ENCODE measurements at regions not wholly inside any gene's neighbourhood (a gene's known extent, or its start where the extent isn't known, plus 50 kb on each side); places are given as distances from the start of the nearest gene placed in this dataset.
"Not testable (repeated sequence)": the region's sequence is repeated elsewhere in the genome, so short reads cannot be mapped to it uniquely, and the experiment has no call there.

GRCh38 chr2:194155431-194155830 lies 1501.6 kb upstream of the SLC39A10 start:
- no peak for DNase-seq

GRCh38 chr2:194151231-194151630 lies 1505.8 kb upstream of the SLC39A10 start:
- DNase-seq: no peak

GRCh38 chr2:194135463-194135862 lies 1521.6 kb upstream of the SLC39A10 start:
- DNase-seq: no peak

GRCh38 chr2:194128810-194129209 lies 1528.2 kb upstream of the SLC39A10 start:
- no peak for DNase-seq

DNA sequence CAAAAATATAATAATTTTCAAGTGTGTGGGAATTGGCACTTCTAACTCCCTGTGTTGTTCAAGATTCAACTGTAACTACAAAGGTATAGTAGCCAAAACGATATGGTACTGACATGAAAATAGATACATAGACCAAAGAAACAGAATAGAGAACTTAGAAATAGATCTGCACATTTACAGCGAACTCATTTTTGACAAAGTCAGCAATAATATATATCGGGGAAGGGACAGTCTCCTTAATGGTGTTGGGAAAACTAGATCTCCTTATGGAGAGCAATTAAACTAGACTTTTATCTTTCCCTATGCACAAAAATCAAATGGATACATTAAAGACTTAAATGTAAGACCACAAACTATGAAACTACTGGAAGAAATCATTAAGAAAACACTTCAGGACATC lies 1530.6 kb upstream of the SLC39A10 start:
- no peak for DNase-seq

GRCh38 chr2:194116861-194117260 lies 1540.2 kb upstream of the SLC39A10 start:
- DNase-seq: no peak

DNA sequence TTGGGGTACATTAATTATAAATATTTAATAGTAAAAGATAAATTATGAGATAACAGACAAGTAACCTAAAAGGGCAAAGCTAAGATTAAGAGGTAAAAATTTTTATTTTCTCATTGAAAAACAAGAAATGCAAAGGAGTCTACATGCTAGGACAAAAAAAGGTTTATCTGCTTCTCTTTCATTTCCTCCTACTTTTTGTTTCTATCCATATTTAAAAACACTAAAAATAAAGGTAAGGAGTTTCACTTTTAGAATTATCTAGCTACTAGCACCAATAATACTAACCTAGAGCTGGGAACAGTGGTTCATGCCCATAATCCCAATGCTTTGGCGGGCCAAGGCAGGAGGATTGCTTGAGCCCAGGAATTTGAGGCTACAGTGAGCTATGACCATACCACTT lies 1551.7 kb upstream of the SLC39A10 start:
- DNase-seq: no peak

- DNase-seq: no peak
Measured at GRCh38 chr2:194104687-194105086, 1552.3 kb upstream of the SLC39A10 start.

GRCh38 chr2:194103941-194104659 lies 1552.9 kb upstream of the SLC39A10 start:
- DNase-seq: no peak

- no peak for DNase-seq
Measured at GRCh38 chr2:194102546-194102945, 1554.5 kb upstream of the SLC39A10 start.

DNA sequence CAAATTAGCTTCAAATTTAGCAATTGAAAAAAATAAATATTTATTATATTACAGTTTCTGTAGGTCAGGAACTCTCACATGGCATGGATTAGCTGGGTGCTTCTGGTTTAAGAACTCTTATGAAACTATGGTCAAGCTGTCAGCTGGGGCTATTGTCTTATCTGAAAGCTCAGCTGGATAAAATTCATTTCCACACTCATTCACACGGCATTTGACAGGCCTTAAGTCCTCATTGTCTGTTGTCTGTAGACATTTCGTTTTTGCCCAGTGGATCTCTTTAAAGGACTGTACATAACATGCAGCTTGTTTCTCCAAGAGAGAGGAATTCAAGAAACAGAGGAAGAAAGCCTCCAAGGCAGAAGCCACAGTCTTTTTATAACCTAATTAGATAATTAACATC lies 1556.8 kb upstream of the SLC39A10 start:
- no peak for DNase-seq

DNA sequence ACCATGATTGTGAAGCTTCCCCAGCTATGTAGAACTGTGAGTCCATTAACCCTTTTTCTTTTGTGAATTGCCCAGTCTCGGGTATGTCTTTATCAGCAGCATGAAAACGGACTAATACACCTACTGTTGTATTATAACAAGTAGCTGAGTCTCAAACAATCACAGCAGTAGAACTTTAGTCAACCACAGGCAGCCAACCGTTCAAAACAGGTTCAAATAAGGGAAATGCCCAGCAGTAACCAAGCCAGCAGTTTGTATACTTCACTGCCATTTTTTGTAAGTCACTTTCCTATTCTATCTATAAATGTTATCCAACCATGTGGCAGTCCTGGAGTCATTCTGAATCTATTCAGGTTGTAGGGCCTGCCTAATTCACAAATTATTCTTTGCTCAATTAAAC lies 1560.6 kb upstream of the SLC39A10 start:
- DNase-seq: no peak

DNA sequence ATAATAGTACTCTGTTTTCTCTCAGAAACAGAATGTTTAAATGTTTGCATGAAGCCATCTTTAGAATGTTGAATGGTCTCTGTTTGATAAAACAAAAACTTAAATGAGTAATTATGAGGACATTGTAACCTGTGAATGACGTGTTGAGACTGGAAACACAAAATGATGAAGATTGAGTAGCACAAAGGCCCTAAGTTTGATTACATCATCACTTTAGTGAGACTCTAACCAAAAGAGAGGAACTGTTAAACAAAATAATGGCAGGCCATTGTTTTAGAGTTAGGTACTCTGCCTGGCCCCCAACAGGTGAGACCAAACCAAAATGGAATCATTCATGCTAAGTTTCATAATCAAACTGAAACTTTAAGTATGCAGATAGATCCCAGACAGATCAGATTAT lies 1561.7 kb upstream of the SLC39A10 start:
- DNase-seq: no peak

DNA sequence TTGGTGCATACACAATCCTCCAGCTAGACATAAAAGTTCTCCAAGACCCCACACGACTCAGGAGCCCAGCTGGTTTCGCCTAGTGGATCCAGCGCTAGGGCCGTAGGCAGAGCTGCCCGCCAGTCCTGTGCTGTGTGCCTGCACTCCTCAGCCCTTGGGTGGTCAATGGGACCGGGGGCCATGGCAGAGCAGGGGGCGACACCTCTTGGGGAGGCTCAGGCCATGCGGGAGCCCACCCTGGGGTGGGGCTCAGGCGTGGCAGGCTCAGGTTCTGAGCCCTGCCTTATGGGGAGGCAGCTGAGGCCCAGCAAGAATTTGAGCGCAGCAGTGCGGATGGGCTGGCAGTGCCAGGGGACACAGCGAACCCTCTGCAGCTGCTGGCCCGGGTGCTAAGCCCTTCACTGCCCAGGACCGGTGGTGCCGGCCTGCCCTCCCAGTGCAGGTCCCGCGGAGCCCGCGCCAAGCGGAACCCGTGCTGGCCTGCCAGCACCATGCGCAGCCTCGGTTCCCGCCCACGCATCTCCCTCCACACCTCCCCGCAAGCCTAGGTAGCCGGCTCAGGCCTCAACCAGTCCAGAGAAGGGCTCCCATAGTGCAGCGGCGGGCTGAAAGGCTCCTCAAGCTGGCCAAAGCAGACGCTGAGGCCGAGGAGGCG lies 1566.6 kb upstream of the SLC39A10 start:
- no peak for DNase-seq

DNA sequence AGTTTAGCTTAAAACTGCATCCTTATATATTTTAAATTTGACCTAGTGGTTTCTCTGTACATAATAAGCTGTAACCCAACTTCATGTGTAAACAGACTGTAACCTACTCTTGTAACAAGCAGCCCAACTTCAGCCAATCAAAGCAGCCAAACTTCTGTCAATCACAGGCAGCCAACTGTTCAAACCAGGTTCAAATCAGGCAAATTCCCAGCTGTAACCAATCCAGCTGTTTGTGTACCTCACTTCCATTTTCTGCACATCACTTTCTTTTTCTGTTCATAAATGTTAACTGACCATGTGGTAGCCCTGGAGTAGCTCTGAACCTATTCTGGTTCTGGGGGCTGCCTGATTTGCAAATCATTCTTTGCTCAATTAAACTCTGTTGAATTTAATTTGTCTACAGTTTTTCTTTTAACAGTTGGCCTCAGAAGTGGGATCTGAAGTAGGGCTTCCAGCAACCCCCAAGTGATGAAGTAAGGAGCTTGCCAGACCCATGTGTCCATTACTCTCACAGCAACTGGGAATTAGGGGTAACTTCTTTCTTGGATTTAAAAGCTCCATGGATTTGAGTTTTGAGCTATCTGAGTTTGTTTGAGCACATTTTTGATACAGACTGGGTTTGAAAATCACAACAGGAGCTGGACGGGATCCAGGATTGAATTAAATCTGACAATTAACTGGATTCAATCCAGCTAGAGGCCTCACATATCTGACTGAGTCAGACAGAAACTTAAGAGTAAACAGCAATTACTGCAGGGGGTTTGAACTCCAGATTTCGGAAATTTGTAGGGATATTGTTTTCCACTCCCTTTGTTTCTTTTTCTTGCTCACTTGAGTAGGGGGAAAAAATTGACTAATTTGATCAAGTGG lies 1569.7 kb upstream of the SLC39A10 start:
- DNase-seq: no peak

DNA sequence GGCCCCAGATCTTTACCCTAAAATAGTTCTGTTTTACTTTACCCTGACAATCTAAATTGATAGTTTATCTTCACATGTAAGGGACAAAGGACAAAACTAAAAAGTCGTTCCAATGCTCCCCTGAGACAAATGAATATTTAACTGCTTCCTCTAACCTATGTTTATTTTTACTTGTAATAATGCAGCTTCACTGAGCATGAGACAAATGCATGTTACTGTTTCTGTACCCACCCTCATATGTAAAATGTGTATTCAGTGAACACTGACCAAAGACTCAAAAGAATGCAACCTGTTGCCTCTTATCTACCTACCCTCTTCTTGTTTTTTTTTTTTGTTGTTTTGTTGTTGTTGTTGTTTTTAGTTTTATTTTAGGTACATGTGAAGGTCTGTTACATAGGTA lies 1570.9 kb upstream of the SLC39A10 start:
- no peak for DNase-seq

DNA sequence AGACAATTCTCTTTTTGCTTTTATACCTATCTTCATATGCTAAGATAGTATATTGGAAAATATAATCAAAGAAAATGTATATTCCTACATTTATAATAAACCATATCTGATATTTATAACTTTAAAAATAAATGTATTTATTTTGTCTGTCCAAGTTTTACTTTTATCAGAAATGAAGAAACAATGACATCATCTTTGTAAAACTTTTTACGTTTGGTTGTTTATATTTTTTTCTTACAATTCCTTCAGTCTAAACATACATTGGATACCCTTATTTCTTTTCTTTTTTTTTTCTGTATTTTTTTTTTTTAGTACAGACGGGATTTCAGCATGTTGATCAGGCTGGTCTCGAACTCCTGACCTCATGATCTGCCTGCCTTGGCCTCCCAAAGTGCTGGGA lies 1577.0 kb upstream of the SLC39A10 start:
- no peak for DNase-seq

- no peak for DNase-seq
Measured at GRCh38 chr2:194077366-194077765, 1579.7 kb upstream of the SLC39A10 start.

DNA sequence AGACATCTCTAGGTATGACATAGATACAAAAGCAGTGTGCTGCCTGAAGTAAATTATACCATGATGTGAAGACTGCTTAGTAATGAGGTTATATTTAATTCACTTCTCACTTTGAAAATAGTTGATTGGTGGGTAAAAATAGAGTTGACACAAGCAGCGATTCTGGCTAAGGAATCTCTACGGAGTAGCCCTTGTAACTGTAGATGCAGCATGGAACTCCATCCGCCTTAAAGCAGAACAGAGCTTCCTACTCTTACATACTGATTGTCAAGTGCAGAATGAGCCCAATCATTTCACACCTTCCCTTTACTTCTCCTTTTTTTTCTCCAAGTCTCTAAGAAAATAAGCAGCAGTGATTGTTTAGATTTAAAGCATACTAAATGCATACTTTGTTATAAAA lies 1594.6 kb upstream of the SLC39A10 start:
- no peak for DNase-seq

- no peak for DNase-seq
Measured at GRCh38 chr2:194060269-194060668, 1596.8 kb upstream of the SLC39A10 start.

GRCh38 chr2:194054313-194054712 lies 1602.7 kb upstream of the SLC39A10 start:
- no peak for DNase-seq

DNA sequence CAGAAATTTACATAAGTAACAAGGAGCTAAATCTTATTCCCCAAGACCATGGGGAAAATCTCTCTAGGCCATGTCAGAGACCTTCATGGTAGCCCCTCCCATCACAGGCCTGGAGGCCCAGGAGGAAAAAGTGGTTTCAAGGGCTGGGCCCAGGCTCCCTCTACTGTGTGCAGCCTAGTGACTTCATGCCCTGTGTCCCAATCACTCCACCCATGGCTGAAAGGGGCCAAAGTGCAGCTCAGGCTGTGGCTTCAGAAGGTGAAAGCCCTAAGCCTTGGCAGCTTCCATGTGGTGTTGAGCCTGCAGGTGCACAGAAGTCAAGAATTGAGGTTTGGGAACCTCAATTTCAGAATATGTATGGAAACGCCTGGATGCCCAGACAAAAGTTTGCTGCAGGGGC lies 1612.7 kb upstream of the SLC39A10 start:
- no peak for DNase-seq

DNA sequence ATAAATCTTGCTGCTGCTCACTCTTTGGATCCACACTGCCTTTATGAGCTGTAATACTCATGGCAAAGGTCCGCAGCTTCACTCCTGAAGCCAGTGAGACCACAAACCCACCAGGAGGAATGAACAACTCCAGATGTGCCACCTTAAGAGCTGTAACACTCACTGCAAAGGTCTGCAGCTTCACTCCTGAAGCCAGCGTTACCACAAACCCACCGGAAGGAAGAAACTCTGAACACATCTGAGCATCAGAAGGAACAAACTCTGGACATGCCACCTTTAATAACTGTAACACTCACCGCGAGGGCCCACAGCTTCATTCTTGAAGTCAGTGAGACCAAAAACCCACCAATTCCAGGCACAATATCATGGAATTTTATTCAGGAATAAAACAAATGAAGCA lies 1635.9 kb upstream of the SLC39A10 start:
- DNase-seq: not testable (repeated sequence)

DNA sequence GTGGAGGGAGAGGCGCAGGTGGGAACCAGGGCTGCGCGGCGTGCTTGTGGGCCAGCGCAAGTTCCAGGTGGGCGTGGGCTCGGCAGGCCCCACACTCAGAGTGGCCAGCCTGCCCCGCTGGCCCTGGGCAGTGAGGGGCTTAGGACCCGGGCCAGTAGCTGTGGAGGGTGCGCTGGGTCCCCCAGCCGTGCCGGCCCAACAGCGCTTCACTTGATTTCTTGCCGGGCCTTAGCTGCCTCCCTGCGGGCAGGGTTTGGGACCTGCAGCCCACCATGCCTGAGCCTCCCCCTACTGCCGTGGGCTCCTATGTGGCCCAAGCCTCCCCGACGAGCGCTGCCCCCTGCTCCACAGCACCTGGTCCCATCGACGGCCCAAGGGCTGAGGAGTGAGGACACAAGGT lies 1636.9 kb upstream of the SLC39A10 start:
- DNase-seq: no peak

Data from stimulated activated CD4-positive, alpha-beta T cell treated with anti-CD3 and anti-CD28 coated beads, Interleukin-4, amount 100 ng/mL, for 1 hour (primary cell).